ENCODE measurements at regions not wholly inside any gene's neighbourhood (a gene's known extent, or its start where the extent isn't known, plus 50 kb on each side); places are given as distances from the start of the nearest gene placed in this dataset.

- H3K4me3 ChIP-seq (ENCODE audit: low read depth, low read length), result no peak overlapping the region
- TF ChIP-seq CTCF (IDR thresholded peaks at IDR 0.05; ENCODE audit: low read depth, low read length, missing control alignments), result no peak
- DNase-seq (ENCODE audit: low read depth), result no peak
Measured at GRCh38 chr14:22300646-22301045, 288.4 kb downstream of the DAD1 start.

GRCh38 chr14:22297376-22297775 lies 291.6 kb downstream of the DAD1 start:
- no peak for TF ChIP-seq CTCF (IDR thresholded peaks at IDR 0.05; ENCODE audit: low read depth, low read length, missing control alignments)
- DNase-seq (ENCODE audit: low read depth), result no peak
- H3K4me3 ChIP-seq (ENCODE audit: low read depth, low read length), result no peak overlapping the region

- DNase-seq (ENCODE audit: low read depth), result no peak
- no peak overlapping the region for H3K4me3 ChIP-seq (ENCODE audit: low read depth, low read length)
Measured at GRCh38 chr14:22296722-22297121, 292.3 kb downstream of the DAD1 start.

GRCh38 chr14:22296088-22296487 lies 292.9 kb downstream of the DAD1 start:
- TF ChIP-seq CTCF (IDR thresholded peaks at IDR 0.05; ENCODE audit: low read depth, low read length, missing control alignments), result no peak
- no peak for DNase-seq (ENCODE audit: low read depth)
- no peak overlapping the region for H3K4me3 ChIP-seq (ENCODE audit: low read depth, low read length)

More at GRCh38 chr14:22296722-22297121, 292.3 kb downstream of the DAD1 start:
- TF ChIP-seq CTCF (IDR thresholded peaks at IDR 0.05; ENCODE audit: low read depth, low read length, missing control alignments), result no peak

- no peak overlapping the region for H3K4me3 ChIP-seq (ENCODE audit: low read depth, low read length)
- TF ChIP-seq CTCF (IDR thresholded peaks at IDR 0.05; ENCODE audit: low read depth, low read length, missing control alignments), result no peak
- DNase-seq (ENCODE audit: low read depth), result no peak
Measured at GRCh38 chr14:22291406-22291805, 297.6 kb downstream of the DAD1 start.

GRCh38 chr14:22289570-22289969 lies 299.5 kb downstream of the DAD1 start:
- no peak for DNase-seq (ENCODE audit: low read depth)

More at GRCh38 chr14:22289570-22289969, 299.5 kb downstream of the DAD1 start:
- no peak for TF ChIP-seq CTCF (IDR thresholded peaks at IDR 0.05; ENCODE audit: low read depth, low read length, missing control alignments)
- no peak overlapping the region for H3K4me3 ChIP-seq (ENCODE audit: low read depth, low read length)

Measured in GM12864 (cell line).